Fibroblast of upper back skin (primary cell): ENCODE measurements at regions not wholly inside any gene's neighbourhood (a gene's known extent, or its start where the extent isn't known, plus 50 kb on each side); places are given as distances from the start of the nearest gene placed in this dataset.

Experiments used
- DNase-seq: peaks from one replicate; pipeline ENCODE4 v3.0.0-alpha.2; 2013

GRCh38 chr14:65225299-65226159 lies 123.2 kb upstream of the MAX start:
- DNase-seq = no peak

GRCh38 chr14:65226824-65227604 lies 124.7 kb upstream of the MAX start:
- peak; percentile 66 for DNase-seq

- no peak for DNase-seq
These were observed 126.1 kb upstream of the MAX start for GRCh38 chr14:65228436-65228835.

- peak; percentile 34 for DNase-seq
These were observed 126.8 kb upstream of the MAX start for GRCh38 chr14:65228956-65229747.

GRCh38 chr14:65229748-65230728 lies 127.7 kb upstream of the MAX start:
- peak; percentile 77 for DNase-seq

GRCh38 chr14:65231286-65231980 lies 129.1 kb upstream of the MAX start:
- DNase-seq = no peak

GRCh38 chr14:65234752-65235361 lies 132.5 kb upstream of the MAX start:
- no peak for DNase-seq

- DNase-seq = peak; percentile 77
These were observed 134.9 kb upstream of the MAX start for GRCh38 chr14:65237023-65237814.

GRCh38 chr14:65237941-65238340 lies 135.6 kb upstream of the MAX start:
- no peak for DNase-seq

GRCh38 chr14:65238456-65238855 lies 136.1 kb upstream of the MAX start:
- peak; percentile 88 for DNase-seq

GRCh38 chr14:65239143-65239937 lies 137.0 kb upstream of the MAX start:
- peak; percentile 90 for DNase-seq

GRCh38 chr14:65239938-65240296 lies 137.6 kb upstream of the MAX start:
- DNase-seq = no peak

- no peak for DNase-seq
These were observed 138.9 kb upstream of the MAX start for GRCh38 chr14:65241125-65241752.

GRCh38 chr14:65242732-65243134 lies 140.4 kb upstream of the MAX start:
- no peak for DNase-seq

GRCh38 chr14:65243766-65244442 lies 141.6 kb upstream of the MAX start:
- DNase-seq = peak; percentile 25

- no peak for DNase-seq
These were observed 147.3 kb upstream of the MAX start for GRCh38 chr14:65249471-65250161.

- DNase-seq = no peak
These were observed 147.8 kb upstream of the MAX start for GRCh38 chr14:65250162-65250495.

- DNase-seq = peak; percentile 94
These were observed 148.9 kb upstream of the MAX start for GRCh38 chr14:65251213-65251612.
